ENCODE measurements at regions not wholly inside any gene's neighbourhood (a gene's known extent, or its start where the extent isn't known, plus 50 kb on each side); places are given as distances from the start of the nearest gene placed in this dataset.
"Not testable (repeated sequence)": the region's sequence is repeated elsewhere in the genome, so short reads cannot be mapped to it uniquely, and the experiment has no call there.

- DNase-seq (ENCODE audit: low read depth), result no peak
These were observed 68.9 kb upstream of the PPARGC1A start for GRCh38 chr4:23958749-23959148.

- DNase-seq (ENCODE audit: low read depth), result no peak
These were observed 67.6 kb upstream of the PPARGC1A start for GRCh38 chr4:23957465-23957864.

- peak; percentile 61 for DNase-seq (ENCODE audit: low read depth)
These were observed 66.9 kb upstream of the PPARGC1A start for GRCh38 chr4:23956601-23957364.

GRCh38 chr4:23952258-23952657, 62.4 kb upstream of the PPARGC1A start:
- DNase-seq (ENCODE audit: low read depth), result no peak

- no peak for DNase-seq (ENCODE audit: low read depth)
These were observed 58.0 kb upstream of the PPARGC1A start for GRCh38 chr4:23947826-23948225.

GRCh38 chr4:23946299-23946698, 56.5 kb upstream of the PPARGC1A start:
- DNase-seq (ENCODE audit: low read depth), result no peak

DNA sequence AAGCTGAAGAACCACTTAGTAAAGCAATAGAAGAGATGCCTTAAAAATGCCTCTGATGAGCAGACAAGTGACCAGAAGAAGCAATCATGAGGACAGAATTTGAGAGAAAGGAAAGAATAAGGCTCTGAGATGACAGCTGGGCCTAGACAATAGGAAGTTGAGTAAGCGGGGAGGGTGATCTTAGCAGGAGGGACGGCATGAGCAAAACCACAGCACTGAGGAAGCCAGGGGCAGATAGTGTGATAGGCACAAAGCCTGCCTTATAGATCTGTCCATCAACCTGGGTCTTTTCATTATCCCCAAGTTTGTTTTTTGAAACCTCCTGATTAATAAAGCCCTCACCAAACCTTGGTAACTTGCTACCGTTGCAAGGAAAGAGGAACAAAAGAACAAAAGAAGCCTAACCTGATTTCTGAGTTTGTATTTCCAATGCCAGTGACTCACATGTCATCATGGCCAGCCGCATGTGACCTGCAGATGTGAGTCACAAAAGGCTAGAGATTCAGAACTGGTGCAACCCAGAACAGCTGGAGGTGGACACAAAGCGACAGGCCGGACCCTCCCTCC, 55.7 kb upstream of the PPARGC1A start:
- peak; percentile 86 for DNase-seq (ENCODE audit: low read depth)

- not testable (repeated sequence) for DNase-seq (ENCODE audit: low read depth)
These were observed 54.7 kb upstream of the PPARGC1A start for GRCh38 chr4:23944556-23944955.

DNA sequence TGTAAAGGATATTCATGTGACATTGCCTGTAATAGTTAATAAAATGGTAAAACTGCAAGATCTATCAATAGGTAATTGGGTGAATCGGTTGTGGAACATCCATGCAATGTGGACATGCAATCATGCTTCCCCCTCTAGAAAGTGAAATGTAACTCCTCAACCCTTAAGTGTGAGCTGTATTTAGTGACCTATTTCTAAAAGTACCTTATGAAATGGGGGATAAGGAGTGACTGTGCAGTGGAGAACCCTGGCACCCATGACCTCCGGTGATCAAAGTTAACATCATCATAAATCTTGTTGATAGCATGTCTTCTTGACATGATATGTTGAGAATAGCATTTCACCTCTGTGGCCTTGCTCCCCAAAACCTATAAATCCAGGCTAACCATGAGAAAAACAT, 53.6 kb upstream of the PPARGC1A start:
- no peak for DNase-seq (ENCODE audit: low read depth)

DNA sequence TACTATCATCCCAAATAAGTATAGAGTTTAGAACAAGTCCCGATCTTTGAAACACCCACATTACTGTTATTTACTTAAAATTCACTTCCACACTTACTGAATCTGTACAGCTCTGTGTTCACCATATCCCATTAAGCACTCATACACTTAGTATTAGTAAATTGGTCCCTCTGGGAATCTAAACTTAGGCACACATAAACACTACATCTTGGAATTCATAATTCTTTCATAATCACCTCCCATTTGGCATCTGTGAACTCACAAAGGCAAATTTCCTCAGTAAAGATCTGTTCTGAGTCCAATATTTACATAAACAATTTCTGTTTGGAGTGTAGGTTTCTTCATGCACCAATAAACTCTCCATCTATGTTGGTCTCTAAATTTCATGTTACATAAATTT, 52.6 kb upstream of the PPARGC1A start:
- no peak for DNase-seq (ENCODE audit: low read depth)

Data from M059J (cell line).